OCI-LY1 (cell line): ENCODE measurements at regions not wholly inside any gene's neighbourhood (a gene's known extent, or its start where the extent isn't known, plus 50 kb on each side); places are given as distances from the start of the nearest gene placed in this dataset.

Experiments used
- EZH2 ChIP-seq: fragments of 200-600 bp; sonication (generic), shearing (Covaris generic); IDR thresholded peaks from 2 replicates; pipeline ENCODE4 v1.8.0; 2017; ENCODE audit warnings: borderline replicate concordance, mixed run types, mild to moderate bottlenecking, antibody characterized with exemption, low read length, moderate library complexity, mixed read lengths
- TF ChIP-seq, protein P1 (sequence below): fragments of 200-600 bp; sonication (generic), shearing (Covaris generic); IDR thresholded peaks from 2 replicates; pipeline ENCODE4 v1.5.1; 2017; ENCODE audit warnings: mild to moderate bottlenecking, antibody characterized with exemption, low read length, moderate library complexity, mixed read lengths

DNA sequence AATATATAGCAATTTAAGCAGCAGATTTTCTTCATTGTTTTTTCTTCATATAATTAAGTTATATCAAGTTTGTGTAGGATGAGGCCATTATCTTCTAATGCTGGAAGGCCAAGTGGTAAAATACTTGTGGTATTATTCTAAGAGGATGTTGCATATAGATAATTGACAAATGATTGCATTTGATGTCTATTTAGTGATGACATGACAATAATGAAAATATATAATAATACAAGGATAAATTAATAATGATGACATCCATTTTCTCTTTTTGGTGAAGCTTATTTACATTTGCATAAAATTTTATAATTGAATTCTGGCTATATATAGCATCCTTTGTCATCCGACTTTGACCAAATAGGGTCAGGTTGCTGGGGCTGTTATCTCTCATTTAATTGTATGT lies 195.4 kb upstream of the KCNJ16 start:
- TF ChIP-seq, protein P1, sequence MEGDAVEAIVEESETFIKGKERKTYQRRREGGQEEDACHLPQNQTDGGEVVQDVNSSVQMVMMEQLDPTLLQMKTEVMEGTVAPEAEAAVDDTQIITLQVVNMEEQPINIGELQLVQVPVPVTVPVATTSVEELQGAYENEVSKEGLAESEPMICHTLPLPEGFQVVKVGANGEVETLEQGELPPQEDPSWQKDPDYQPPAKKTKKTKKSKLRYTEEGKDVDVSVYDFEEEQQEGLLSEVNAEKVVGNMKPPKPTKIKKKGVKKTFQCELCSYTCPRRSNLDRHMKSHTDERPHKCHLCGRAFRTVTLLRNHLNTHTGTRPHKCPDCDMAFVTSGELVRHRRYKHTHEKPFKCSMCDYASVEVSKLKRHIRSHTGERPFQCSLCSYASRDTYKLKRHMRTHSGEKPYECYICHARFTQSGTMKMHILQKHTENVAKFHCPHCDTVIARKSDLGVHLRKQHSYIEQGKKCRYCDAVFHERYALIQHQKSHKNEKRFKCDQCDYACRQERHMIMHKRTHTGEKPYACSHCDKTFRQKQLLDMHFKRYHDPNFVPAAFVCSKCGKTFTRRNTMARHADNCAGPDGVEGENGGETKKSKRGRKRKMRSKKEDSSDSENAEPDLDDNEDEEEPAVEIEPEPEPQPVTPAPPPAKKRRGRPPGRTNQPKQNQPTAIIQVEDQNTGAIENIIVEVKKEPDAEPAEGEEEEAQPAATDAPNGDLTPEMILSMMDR: no peak
- TF ChIP-seq EZH2: no peak
